ENCODE measurements at regions not wholly inside any gene's neighbourhood (a gene's known extent, or its start where the extent isn't known, plus 50 kb on each side); places are given as distances from the start of the nearest gene placed in this dataset.
"Not testable (repeated sequence)": the region's sequence is repeated elsewhere in the genome, so short reads cannot be mapped to it uniquely, and the experiment has no call there.

DNA sequence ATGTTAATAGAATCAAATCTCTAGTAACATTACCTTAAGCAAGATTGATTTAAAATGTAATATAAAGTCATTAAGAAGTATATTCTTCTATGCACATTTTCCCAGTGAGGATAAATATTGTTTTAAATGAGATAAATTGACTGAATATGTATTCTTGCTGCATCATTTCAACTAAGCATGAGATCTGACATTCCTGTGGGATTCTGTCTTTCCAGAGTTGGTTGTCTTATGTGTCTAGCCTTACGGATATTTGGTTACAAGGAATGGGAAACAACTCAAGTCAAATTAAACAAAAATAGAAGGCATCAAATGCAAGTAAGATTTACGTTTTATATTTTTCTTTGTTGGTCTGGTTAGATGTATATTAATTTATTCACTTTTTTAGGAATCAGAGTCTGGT, 287.5 kb downstream of the PTGER3 start:
- DNase-seq, result no peak

DNA sequence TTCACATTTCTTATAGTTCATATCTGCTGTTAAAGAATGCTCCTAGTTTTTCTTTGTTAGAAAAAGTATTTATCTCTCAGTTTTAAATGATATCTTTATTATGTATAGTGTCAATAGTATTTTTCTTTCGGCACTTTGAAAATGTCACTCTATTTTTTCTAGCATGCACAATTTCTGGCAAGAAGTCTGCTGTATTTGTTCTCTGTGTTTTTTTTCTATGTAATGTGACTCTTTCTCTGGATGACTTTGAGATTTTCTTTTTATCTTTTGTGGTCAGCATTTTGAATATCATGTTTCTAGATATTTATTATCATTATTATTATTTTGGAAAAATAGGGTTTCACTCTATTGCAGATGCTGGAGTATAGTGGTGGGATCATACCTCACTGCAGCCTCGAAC, 285.2 kb downstream of the PTGER3 start:
- DNase-seq, result no peak

- DNase-seq, result no peak
Measured at GRCh38 chr1:70764747-70765146, 282.9 kb downstream of the PTGER3 start.

- DNase-seq, result no peak
Measured at GRCh38 chr1:70767377-70767776, 280.2 kb downstream of the PTGER3 start.

- DNase-seq, result no peak
Measured at GRCh38 chr1:70768216-70768615, 279.4 kb downstream of the PTGER3 start.

- DNase-seq, result no peak
Measured at GRCh38 chr1:70778056-70778762, 269.4 kb downstream of the PTGER3 start.

DNA sequence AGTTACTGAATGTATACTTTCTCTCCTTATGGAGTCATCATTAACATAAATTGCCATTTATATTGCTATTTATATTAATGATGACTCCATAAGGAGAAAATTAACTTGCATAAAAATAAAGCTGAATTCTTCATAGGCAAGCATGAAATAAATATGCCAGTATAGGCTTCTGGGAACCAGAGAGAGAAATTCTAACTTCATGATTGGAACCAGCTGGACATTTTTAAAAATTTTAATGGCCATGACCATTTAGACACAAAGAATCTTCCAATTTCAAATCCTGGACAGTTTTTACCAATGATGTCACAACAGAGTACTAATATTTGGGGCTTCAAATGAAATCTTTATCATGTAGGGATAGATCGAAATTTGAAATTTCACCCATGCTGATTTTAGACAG, 268.7 kb downstream of the PTGER3 start:
- DNase-seq, result no peak

DNA sequence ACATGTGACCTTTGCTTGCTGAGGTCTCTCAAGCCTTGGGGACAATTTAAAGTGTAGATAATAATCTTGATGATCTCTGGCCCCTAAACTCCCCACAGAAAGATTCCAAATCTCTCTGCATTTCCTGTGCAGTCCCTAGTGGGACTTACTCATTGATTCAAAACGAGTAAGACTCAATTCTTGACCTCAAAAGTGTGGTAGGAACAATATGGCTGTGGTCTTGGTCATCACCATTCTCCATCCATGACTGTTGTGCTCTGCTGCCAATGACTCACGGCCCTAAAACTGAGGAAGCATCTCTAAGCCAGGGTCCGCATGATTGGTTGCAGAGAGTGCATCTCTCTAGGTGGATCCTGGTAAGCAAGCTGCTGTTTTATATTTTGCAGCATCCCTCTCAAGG, 268.0 kb downstream of the PTGER3 start:
- no peak for DNase-seq

DNA sequence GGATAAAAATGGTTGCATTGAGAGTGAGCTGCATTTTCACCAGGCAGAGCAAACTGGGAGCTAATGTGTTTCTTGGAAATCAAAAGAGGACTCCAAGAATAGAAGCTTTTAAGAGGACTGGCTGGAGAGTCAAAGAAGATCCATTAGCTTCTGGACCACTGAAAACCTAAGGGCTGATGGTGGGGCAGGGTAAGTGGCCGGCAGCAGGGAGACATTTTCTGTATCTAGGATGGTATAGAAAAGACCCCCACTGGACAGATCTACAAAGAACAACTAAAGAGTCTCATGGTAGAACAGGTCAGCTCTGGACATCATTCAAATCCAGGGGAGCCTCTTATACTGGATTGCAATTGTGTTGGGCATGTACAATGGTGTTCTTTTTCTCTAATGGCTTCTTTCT, 262.3 kb downstream of the PTGER3 start:
- DNase-seq, result no peak

- DNase-seq, result no peak
Measured at GRCh38 chr1:70790232-70790923, 257.2 kb downstream of the PTGER3 start.

DNA sequence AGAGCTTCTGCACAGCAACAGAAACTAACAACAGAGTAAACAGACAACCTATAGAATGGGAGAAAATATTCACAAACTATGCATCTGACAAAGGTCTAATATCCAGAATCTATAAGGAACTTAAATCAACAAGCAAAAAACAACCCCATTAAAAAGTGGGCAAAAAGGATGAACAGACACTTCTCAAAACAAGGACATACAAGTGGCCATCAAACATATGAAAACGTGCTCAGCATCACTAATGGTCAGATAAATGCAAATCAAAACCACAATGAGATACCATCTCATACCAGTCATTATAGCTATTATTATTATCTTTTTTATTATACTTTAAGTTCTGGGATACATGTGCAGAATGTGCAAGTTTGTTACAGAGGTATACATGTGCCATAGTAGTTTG, 252.6 kb downstream of the PTGER3 start:
- DNase-seq, result not testable (repeated sequence)

DNA sequence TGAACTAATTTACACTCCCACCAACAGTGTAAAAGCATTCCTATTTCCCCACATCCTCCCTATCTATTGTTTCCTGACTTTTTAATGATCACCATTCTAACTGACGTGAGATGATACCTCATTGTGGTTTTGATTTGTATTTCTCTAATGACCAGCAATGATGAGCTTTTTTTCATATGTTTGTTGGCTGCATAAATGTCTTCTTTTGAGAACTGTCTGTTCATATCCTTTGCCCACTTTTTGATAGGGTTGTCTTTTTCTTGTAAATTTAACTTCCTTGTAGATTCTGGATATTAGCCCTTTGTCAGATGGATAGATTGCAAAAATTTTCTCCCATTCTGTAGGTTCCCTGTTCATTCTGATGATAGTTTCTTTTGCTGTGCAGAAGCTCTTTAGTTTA, 251.3 kb downstream of the PTGER3 start:
- DNase-seq, result not testable (repeated sequence)

DNA sequence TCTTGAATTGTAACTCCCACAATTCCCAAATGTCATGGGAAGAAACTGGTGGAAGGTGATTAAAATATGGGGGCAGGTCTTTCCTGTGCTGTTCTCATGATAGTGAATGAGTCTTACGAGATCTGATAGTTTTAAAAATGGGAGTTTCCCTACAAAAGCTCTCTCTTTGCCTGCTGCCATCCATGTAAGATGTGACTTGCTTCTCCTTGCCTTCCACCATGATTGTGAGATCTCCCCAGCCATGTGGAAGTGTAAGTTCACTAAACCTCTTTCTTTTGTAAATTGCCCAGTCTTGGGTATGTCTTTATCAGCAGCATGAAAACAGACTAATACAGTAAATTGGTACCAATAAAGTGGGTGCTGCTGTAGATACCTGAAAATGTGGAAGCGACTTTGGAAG, 245.0 kb downstream of the PTGER3 start:
- not testable (repeated sequence) for DNase-seq

DNA sequence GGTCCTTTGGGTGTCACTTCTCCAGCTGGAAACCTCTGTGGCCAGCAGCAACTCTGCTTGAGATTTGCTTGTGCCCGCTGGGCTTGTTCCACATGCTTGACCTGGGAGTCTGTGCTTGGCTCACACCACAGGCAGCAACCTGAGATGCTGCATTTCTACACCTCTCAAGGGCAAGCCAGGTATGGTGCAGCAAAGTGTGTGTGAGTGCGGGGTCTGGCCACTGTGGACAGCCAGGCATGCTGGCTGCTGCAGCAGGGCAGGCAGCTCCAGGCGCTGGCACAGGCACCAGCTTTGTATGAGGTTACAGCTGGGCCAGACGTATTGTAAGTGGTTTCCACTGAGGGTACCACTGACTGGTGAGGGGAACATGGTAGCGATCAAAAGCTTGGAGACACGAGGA, 242.0 kb downstream of the PTGER3 start:
- DNase-seq, result no peak

DNA sequence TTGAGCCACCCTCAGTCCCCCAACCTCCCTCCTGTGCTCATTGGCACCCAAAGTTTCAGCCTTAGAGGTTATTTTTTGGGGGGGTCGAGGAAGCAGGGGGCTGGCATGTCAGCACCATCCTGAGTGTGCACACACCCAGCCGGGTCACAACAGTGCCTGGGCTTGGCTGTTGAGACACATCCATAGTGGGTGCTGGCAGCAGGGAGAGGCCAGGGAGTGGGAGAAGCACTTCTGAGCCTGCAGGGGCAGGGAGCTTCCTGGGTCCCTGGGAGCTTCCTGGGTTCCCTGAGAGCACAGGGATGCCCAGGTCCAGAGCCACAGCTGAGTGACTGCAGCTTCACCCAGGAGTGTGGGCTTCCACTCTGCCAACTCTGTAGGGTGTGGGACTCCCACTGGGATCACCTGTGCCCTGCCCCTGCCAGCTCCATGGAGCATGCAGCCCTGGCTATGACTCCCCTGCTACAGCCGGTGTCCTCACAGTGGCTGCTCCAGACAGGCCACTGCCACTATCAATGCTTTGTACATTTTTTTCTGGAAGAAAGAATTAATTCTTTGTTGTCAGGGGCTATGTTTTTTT, 240.4 kb downstream of the PTGER3 start:
- DNase-seq, result no peak

GRCh38 chr1:70809069-70809468, 238.5 kb downstream of the PTGER3 start:
- no peak for DNase-seq

DNA sequence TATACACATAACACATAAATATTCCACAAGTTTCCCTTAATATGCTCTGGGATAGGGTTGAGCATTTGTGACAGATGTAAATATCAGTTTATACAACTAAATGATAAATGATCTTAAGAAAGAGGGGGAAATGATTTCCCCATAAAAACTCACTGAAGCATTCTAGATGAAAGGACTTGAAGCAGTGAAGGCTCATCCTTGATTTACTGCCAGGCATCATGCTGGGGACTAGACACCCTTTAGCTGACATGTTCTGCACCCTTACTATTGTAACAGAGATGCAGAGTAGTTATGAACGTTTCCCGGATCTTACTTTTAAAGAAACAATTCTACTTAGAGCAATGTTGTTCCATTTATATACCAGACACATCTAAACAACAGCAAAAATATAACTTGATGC, 235.8 kb downstream of the PTGER3 start:
- no peak for DNase-seq

- no peak for DNase-seq
Measured at GRCh38 chr1:70812442-70813109, 235.0 kb downstream of the PTGER3 start.

GRCh38 chr1:70818401-70818800, 229.2 kb downstream of the PTGER3 start:
- DNase-seq, result no peak

DNA sequence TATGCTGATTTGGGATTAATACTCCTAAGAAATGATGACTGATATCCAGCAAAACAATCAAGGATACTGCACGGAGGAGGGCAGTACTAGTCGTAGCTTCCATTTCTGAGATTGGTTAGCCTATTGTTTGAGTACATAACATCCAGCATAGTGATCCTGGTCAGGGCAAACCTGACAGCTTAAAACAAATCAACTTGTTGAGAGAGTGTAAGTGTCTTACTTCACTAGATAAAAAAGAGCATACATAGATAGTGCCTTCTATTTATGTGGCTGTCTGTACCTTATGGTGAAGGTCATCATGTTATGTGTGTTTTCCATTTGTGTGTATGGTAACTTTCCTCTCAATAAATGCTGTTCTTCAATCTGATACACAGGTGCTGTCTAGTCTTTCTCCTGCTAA, 228.4 kb downstream of the PTGER3 start:
- no peak for DNase-seq

- DNase-seq, result no peak
Measured at GRCh38 chr1:70819785-70820184, 227.8 kb downstream of the PTGER3 start.

DNA sequence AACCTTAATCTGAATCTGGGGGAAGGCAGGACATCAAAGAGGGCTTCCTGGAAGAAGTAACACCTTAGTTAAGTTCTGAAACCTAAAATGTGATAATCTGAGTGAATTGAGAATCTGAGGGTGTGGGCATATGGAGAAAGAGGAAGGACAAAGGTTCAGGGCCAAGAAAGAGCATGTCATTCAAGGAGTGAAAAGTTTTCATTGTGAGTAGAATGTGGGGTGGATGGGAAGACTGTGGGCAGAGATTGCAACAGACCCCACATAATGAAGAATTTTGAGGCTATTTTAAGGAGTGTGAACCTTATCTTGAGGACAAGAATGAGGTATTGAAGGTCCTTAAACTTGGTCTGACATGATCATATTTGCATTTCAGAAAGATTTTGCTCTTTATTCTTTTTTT, 227.2 kb downstream of the PTGER3 start:
- no peak for DNase-seq

GRCh38 chr1:70820995-70821394, 226.6 kb downstream of the PTGER3 start:
- no peak for DNase-seq

GRCh38 chr1:70826428-70826827, 221.2 kb downstream of the PTGER3 start:
- no peak for DNase-seq
